H1 (cell line): ENCODE measurements at regions not wholly inside any gene's neighbourhood (a gene's known extent, or its start where the extent isn't known, plus 50 kb on each side); places are given as distances from the start of the nearest gene placed in this dataset.

Experiments
- CTCF ChIA-PET: fragments of 300-600 bp; sonication (Branson Sonifier 250); formaldehyde crosslinking; loops from one replicate; lab custom pipeline; 2021; ENCODE audit not compliant: partially characterized antibody; lab: Charles Lee
- POLR2A ChIA-PET: fragments of 300-600 bp; sonication (Branson Sonifier 250); formaldehyde crosslinking; loops from one replicate; lab custom pipeline; 2021; ENCODE audit warnings: inconsistent platforms; ENCODE audit not compliant: partially characterized antibody; lab: Charles Lee
- DNase-seq, 2 experiments: peaks; one replicate each; pipeline versions ENCODE4 v3.0.0 to v3.0.0-alpha.2; 2010 to 2022; ENCODE audit warnings: low spot score in 2 of 2, low read depth in 1 of 2, mixed read lengths in 1 of 2
- FAIRE-seq: peaks from 2 replicates; lab custom pipeline; 2011; peaks lifted over from hg19 to GRCh38; lab: Jason Lieb, UNC
- H2AFZ ChIP-seq: 2 replicates; pipeline ENCODE4 v1.8.1; 2012; ENCODE audit warnings: low read length, inconsistent platforms
- H2AK5ac ChIP-seq: 2 replicates; pipeline ENCODE4 v1.6.1; 2013; ENCODE audit warnings: low read depth, low read length
- H2BK120ac ChIP-seq: replicated peaks from 2 replicates; pipeline ENCODE3; 2013; ENCODE audit warnings: low read depth, low read length, inconsistent platforms
- H2BK12ac ChIP-seq: 2 replicates; pipeline ENCODE4 v1.6.1; 2013; ENCODE audit warnings: low read depth, low read length
- H2BK15ac ChIP-seq: 2 replicates; pipeline ENCODE4 v1.6.1; 2013; ENCODE audit warnings: low read length
- H2BK20ac ChIP-seq: 2 replicates; pipeline ENCODE4 v1.6.1; 2013; ENCODE audit warnings: low read length
- H2BK5ac ChIP-seq: 2 replicates; pipeline ENCODE4 v1.6.1; 2013; ENCODE audit warnings: low read depth, low read length
- H3K14ac ChIP-seq: 2 replicates; pipeline ENCODE4 v1.6.1; 2013; ENCODE audit warnings: inconsistent platforms; ENCODE audit not compliant: insufficient read length
- H3K18ac ChIP-seq: 2 replicates; pipeline ENCODE4 v1.6.1; 2013; ENCODE audit warnings: low read length; ENCODE audit errors: extremely low read depth
- H3K23ac ChIP-seq: 2 replicates; pipeline ENCODE4 v1.6.1; 2013; ENCODE audit warnings: inconsistent platforms; ENCODE audit not compliant: insufficient read length
- H3K23me2 ChIP-seq: 2 replicates; pipeline ENCODE4 v1.6.1; 2013; ENCODE audit warnings: low read depth, low read length
- H3K27ac ChIP-seq: 2 replicates; pipeline ENCODE4 v1.6.1; 2011; ENCODE audit warnings: low read depth, low read length, inconsistent platforms
- H3K27me3 ChIP-seq, 4 experiments: replicated peaks in 1 of 4; 1 replicate in 1 of 4; 2 replicates in 3 of 4; pipeline versions ENCODE4 v1.6.1 to v1.8.1; 2011 to 2013; ENCODE audit warnings: low read length in 3 of 4, mild to moderate bottlenecking in 3 of 4, inconsistent platforms in 2 of 4, mixed read lengths in 2 of 4, moderate library complexity in 1 of 4; ENCODE audit not compliant: control insufficient read depth in 3 of 4, insufficient read depth in 3 of 4; ENCODE audit errors: extremely low read depth in 1 of 4
- H3K36me3 ChIP-seq, 4 experiments: 2 replicates each; pipeline versions ENCODE4 v1.6.1 to v1.8.1; 2011 to 2013; ENCODE audit warnings: mild to moderate bottlenecking in 4 of 4, low read length in 3 of 4, moderate library complexity in 2 of 4, control low read depth in 1 of 4, inconsistent platforms in 1 of 4; ENCODE audit not compliant: insufficient read depth in 4 of 4, control insufficient read depth in 2 of 4
- H3K4ac ChIP-seq: replicated peaks from 2 replicates; pipeline ENCODE3; 2013; ENCODE audit warnings: low read length, low read depth, mixed read lengths, inconsistent platforms; ENCODE audit not compliant: insufficient read length
- H3K4me1 ChIP-seq, 4 experiments: replicated peaks in 1 of 4; 1 replicate in 1 of 4; 2 replicates in 3 of 4; pipeline versions ENCODE4 v1.6.1 to v1.8.1; 2011 to 2013; ENCODE audit warnings: low read length in 3 of 4, inconsistent platforms in 2 of 4, mixed read lengths in 1 of 4; ENCODE audit not compliant: insufficient read depth in 4 of 4, control insufficient read depth in 3 of 4
- H3K4me2 ChIP-seq, 2 experiments: 2 replicates each; pipeline versions ENCODE4 v1.6.1 to v1.8.1; 2011 to 2013; ENCODE audit warnings: low read depth in 2 of 2, low read length in 2 of 2, control low read depth in 1 of 2, inconsistent platforms in 1 of 2, mild to moderate bottlenecking in 1 of 2; ENCODE audit not compliant: insufficient read depth in 1 of 2
- H3K4me3 ChIP-seq, 4 experiments: fragments of 200-600, 300-600 bp in 1 of 4; sonication (generic), shearing (Covaris generic), sonication (Bioruptor Twin) in 1 of 4; 2 replicates each; pipeline versions ENCODE4 v1.5.1 to v1.8.1; 2011 to 2016; ENCODE audit warnings: low read length in 4 of 4, low read depth in 3 of 4, control low read depth in 2 of 4, inconsistent platforms in 2 of 4, mild to moderate bottlenecking in 2 of 4, mixed read lengths in 1 of 4, moderate library complexity in 1 of 4; ENCODE audit not compliant: insufficient read depth in 2 of 4; ENCODE audit errors: extremely low read depth in 1 of 4
- H3K56ac ChIP-seq: replicated peaks from 2 replicates; pipeline ENCODE3; 2013; ENCODE audit warnings: low read depth, mild to moderate bottlenecking, mixed read lengths, low read length, inconsistent platforms; ENCODE audit not compliant: insufficient read length
- H3K79me1 ChIP-seq: 2 replicates; pipeline ENCODE4 v1.6.1; 2013; ENCODE audit warnings: low read depth, low read length, control low read depth
- H3K79me2 ChIP-seq, 2 experiments: 2 replicates each; pipeline versions ENCODE4 v1.6.1 to v1.8.1; 2012 to 2013; ENCODE audit warnings: low read length in 2 of 2, mild to moderate bottlenecking in 2 of 2, inconsistent platforms in 1 of 2; ENCODE audit not compliant: insufficient read depth in 2 of 2, control insufficient read depth in 1 of 2
- H3K9ac ChIP-seq, 4 experiments: replicated peaks in 1 of 4; 1 replicate in 1 of 4; 2 replicates in 3 of 4; pipeline versions ENCODE4 v1.6.1 to v1.8.1; 2011 to 2013; ENCODE audit warnings: low read depth in 3 of 4, low read length in 3 of 4, control low read depth in 2 of 4, mild to moderate bottlenecking in 2 of 4, moderate library complexity in 2 of 4, inconsistent platforms in 1 of 4; ENCODE audit errors: extremely low read depth in 1 of 4
- H3K9me3 ChIP-seq, 2 experiments: 2 replicates each; pipeline versions ENCODE4 v1.6.1 to v1.8.1; 2012 to 2013; ENCODE audit warnings: mild to moderate bottlenecking in 2 of 2, moderate library complexity in 2 of 2, control low read depth in 1 of 2, inconsistent platforms in 1 of 2, low read depth in 1 of 2, low read length in 1 of 2, mixed read lengths in 1 of 2; ENCODE audit not compliant: insufficient read depth in 2 of 2
- H4K20me1 ChIP-seq, 2 experiments: replicated peaks in 1 of 2; 2 replicates each; pipeline versions ENCODE3 to v1.8.1; 2011 to 2013; ENCODE audit warnings: inconsistent platforms in 2 of 2, low read length in 2 of 2, mild to moderate bottlenecking in 1 of 2; ENCODE audit not compliant: insufficient read depth in 2 of 2, control insufficient read depth in 1 of 2
- H4K5ac ChIP-seq: 2 replicates; pipeline ENCODE4 v1.6.1; 2013; ENCODE audit warnings: low read length, low read depth, mixed read lengths, inconsistent platforms; ENCODE audit not compliant: insufficient read length
- H4K8ac ChIP-seq: 2 replicates; pipeline ENCODE4 v1.8.0; 2013; ENCODE audit warnings: mild to moderate bottlenecking, moderate library complexity, low read length, inconsistent platforms; ENCODE audit not compliant: insufficient read depth; ENCODE audit errors: extremely low read depth
- H4K91ac ChIP-seq: replicated peaks from 2 replicates; pipeline ENCODE3; 2013; ENCODE audit warnings: low read length, mixed read lengths, inconsistent platforms; ENCODE audit not compliant: insufficient read length
- ATF3 ChIP-seq: IDR thresholded peaks from 2 replicates; pipeline ENCODE4 v1.6.1; 2011; ENCODE audit warnings: low read depth, mild to moderate bottlenecking, low read length; ENCODE audit not compliant: insufficient read depth
- CTBP2 ChIP-seq: IDR thresholded peaks from 2 replicates; pipeline ENCODE4 v1.7.0; 2011; ENCODE audit warnings: borderline replicate concordance, mild to moderate bottlenecking, moderate library complexity, mixed read lengths, low read length; ENCODE audit not compliant: insufficient read depth, insufficient read length
- CTCF ChIP-seq, 3 experiments: IDR thresholded peaks; 1 replicate in 2 of 3; 2 replicates in 1 of 3; pipeline versions ENCODE4 v1.5.1 to v1.6.1; 2011; ENCODE audit warnings: low read length in 3 of 3, mild to moderate bottlenecking in 3 of 3, inconsistent platforms in 2 of 3, low read depth in 1 of 3, moderate library complexity in 1 of 3; ENCODE audit not compliant: insufficient read depth in 1 of 3; ENCODE audit errors: control extremely low read depth in 1 of 3
- FOSL1 ChIP-seq: IDR thresholded peaks from 2 replicates; pipeline ENCODE4 v1.6.1; 2011; ENCODE audit warnings: mild to moderate bottlenecking, low read depth, low read length, moderate library complexity; ENCODE audit not compliant: insufficient read depth
- KDM1A ChIP-seq: fragments of 200-600, 300-600 bp; sonication (generic); IDR thresholded peaks from 2 replicates; pipeline ENCODE4 v1.7.1; 2016; ENCODE audit warnings: mild to moderate bottlenecking, low read length, borderline replicate concordance
- KDM5A ChIP-seq: fragments of 200-600 bp; IDR thresholded peaks from 2 replicates; pipeline ENCODE4 v1.7.1; 2012; ENCODE audit warnings: mild to moderate bottlenecking, low read length, inconsistent platforms, mixed read lengths
- RAD21 ChIP-seq, 2 experiments: IDR thresholded peaks in 1 of 2; conservative IDR thresholded peaks in 1 of 2; 2 replicates each; pipeline ENCODE4 v1.6.1; 2011; ENCODE audit warnings: low read depth in 2 of 2, low read length in 2 of 2, improper control_type of control experiment in 1 of 2, inconsistent platforms in 1 of 2, mild to moderate bottlenecking in 1 of 2, moderate library complexity in 1 of 2
- RNF2 ChIP-seq: fragments of 200-900, 300-1000 bp; sonication (generic); IDR thresholded peaks from 2 replicates; pipeline ENCODE4 v1.7.1; 2016; ENCODE audit warnings: borderline replicate concordance, low read depth, mild to moderate bottlenecking, antibody characterized with exemption, low read length; ENCODE audit not compliant: poor library complexity, severe bottlenecking; ENCODE audit errors: missing control alignments
- SP1 ChIP-seq: IDR thresholded peaks from 2 replicates; pipeline ENCODE4 v1.6.1; 2011; ENCODE audit warnings: low read depth, low read length
- WGBS, 2 experiments: shearing (Covaris generic) in 1 of 2; methylation state at CpG; one replicate each; pipeline versions ENCODE4 v1.1.6 to v1.1.7; 2013 to 2015; ENCODE audit warnings: low lambda C conversion rate in 2 of 2, mixed read lengths in 2 of 2, inconsistent platforms in 1 of 2, low coverage in 1 of 2, missing lambda C conversion rate in 1 of 2; ENCODE audit not compliant: insufficient replicate concordance in 2 of 2, insufficient coverage in 1 of 2, insufficient read length in 1 of 2; ENCODE audit errors: extremely low coverage in 1 of 2, missing lambda C conversion rate in 1 of 2; 5-methylcytosine and 5-hydroxymethylcytosine counted together

GRCh38 chrX:30147996-30148643 lies 67.2 kb upstream of the MAGEB2 start:
- H4K20me1 ChIP-seq, result no peaks in the 10 kb centered on the region
- no peak overlapping the region for H3K27ac ChIP-seq
- no peaks in the 10 kb centered on the region for H3K36me3 ChIP-seq
- no peak overlapping the region for H2AFZ ChIP-seq
- H3K4me3 ChIP-seq, result no peak overlapping the region
- no peak overlapping the region for H3K56ac ChIP-seq
- H3K79me2 ChIP-seq, result no peaks in the 10 kb centered on the region
- no peaks in the 10 kb centered on the region for H3K4me1 ChIP-seq
- H4K5ac ChIP-seq, result no peak overlapping the region
- no peak overlapping the region for H3K9ac ChIP-seq
- no peaks in the 10 kb centered on the region for H3K27me3 ChIP-seq
- H3K23ac ChIP-seq, result no peak overlapping the region
- H2BK20ac ChIP-seq, result no peak overlapping the region
- no peaks in the 10 kb centered on the region for H3K23me2 ChIP-seq
- H2BK120ac ChIP-seq, result no peak overlapping the region
- DNase-seq, result no peak
- FAIRE-seq, result no peak
- ChIA-PET CTCF (interaction anchor here (0.8 kb wide), 1 partner anchor 160 kb away, joined by 3 read pairs; no protein-coding TSS in a partner anchor), POLR2A (no interaction called here)
- no peak overlapping the region for H3K4me2 ChIP-seq
- H2BK5ac ChIP-seq, result no peak overlapping the region
- no peak overlapping the region for H3K4ac ChIP-seq
- no peak overlapping the region for H2BK12ac ChIP-seq
- H3K18ac ChIP-seq, result no peak overlapping the region
- no peak overlapping the region for H4K8ac ChIP-seq
- no peak overlapping the region for H2AK5ac ChIP-seq
- H3K9me3 ChIP-seq, result peaks cover 0 to 8% of the 10 kb centered on the region in 2 experiments; a peak in 1 of 4 replicates
- no peak overlapping the region for H2BK15ac ChIP-seq
- WGBS, 2 experiments, result 100% methylated on average over 4 of the region's 16 CpGs; no CpG with 5 or more reads in 1 of the 2 experiments
- H4K91ac ChIP-seq, result no peak overlapping the region
- no peak overlapping the region for H3K14ac ChIP-seq
- no peaks in the 10 kb centered on the region for H3K79me1 ChIP-seq
- TF ChIP-seq CTCF (IDR thresholded peaks at IDR 0.05; ENCODE audit: control extremely low read depth in 1 of 3, insufficient read depth in 1 of 3, low read depth in 1 of 3, low read length in 3 of 3) (no peak), KDM5A (no peak), ATF3 (no peak), RAD21 (IDR thresholded peaks at IDR 0.05 in 1 of 2, conservative IDR thresholded peaks at IDR 0.05 in 1 of 2; ENCODE audit: low read depth in 2 of 2, low read length in 2 of 2) (no peak), RNF2 (no peak), KDM1A (no peak), FOSL1 (no peak), CTBP2 (no peak), SP1 (no peak)
